ENCODE measurements at regions not wholly inside any gene's neighbourhood (a gene's known extent, or its start where the extent isn't known, plus 50 kb on each side); places are given as distances from the start of the nearest gene placed in this dataset.

DNA sequence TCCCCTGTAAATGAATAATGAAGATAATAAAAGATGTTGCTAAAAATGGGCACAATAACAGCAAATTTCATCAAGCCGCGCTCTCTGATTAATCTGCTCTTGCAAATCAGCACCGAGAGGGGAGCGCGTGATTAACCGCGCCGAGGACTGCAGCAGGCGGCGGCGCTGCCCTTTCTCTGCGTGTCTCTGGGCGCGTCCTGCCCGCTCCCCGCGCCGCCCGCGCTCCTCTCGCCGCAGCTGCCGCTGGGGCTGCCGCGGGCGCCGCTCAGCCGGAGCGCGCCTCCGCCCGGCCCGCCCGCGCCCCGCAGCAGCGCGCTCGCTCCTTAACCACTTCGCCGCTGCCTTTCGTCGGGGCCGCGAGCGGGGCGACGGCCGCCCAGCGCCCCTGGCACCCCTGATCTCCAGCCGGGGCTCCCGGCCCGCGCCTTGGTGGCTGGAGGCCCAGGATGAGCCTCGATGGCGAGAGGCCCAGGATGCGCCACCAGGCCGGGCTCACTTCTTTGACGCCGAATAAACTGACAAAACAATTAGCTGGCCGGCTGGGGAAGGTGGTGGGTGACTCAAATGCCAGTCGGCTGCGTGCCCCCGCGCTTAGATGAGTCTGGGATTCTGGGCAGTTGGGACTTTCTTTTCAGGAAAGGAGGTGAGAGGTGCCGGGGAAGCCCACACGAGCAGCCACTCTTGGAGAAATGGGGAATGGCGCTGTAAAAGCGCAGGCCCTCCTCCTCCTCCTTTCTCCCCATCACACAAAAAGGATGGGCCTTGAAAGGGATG, 221.4 kb upstream of the PKN2 start:
- H3K4me1 ChIP-seq (ENCODE audit: insufficient read depth, low read length): no peaks in the 10 kb centered on the region
- Mint-ChIP-seq H3K27me3 (peaks cover 52% of the 10 kb centered on the region), H3K27ac (no peak overlapping the region), H3K4me3 (no peak overlapping the region), H3K36me3 (ENCODE audit: low read depth) (no peaks in the 10 kb centered on the region), H3K9me3 (no peaks in the 10 kb centered on the region), H3K4me1 (ENCODE audit: low read depth) (no peaks in the 10 kb centered on the region)
- TF ChIP-seq, protein P1, sequence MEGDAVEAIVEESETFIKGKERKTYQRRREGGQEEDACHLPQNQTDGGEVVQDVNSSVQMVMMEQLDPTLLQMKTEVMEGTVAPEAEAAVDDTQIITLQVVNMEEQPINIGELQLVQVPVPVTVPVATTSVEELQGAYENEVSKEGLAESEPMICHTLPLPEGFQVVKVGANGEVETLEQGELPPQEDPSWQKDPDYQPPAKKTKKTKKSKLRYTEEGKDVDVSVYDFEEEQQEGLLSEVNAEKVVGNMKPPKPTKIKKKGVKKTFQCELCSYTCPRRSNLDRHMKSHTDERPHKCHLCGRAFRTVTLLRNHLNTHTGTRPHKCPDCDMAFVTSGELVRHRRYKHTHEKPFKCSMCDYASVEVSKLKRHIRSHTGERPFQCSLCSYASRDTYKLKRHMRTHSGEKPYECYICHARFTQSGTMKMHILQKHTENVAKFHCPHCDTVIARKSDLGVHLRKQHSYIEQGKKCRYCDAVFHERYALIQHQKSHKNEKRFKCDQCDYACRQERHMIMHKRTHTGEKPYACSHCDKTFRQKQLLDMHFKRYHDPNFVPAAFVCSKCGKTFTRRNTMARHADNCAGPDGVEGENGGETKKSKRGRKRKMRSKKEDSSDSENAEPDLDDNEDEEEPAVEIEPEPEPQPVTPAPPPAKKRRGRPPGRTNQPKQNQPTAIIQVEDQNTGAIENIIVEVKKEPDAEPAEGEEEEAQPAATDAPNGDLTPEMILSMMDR (IDR thresholded peaks at IDR 0.05): no peak
- intact Hi-C loops (cut with DNase I, micrococcal nuclease): no loop called here
- H3K4me3 ChIP-seq (ENCODE audit: low read length): no peak overlapping the region
- H3K27ac ChIP-seq (ENCODE audit: low read depth in 1 of 2, low read length in 2 of 2): no peak overlapping the region
- POLR2A ChIA-PET: no interaction called here
- no peaks in the 10 kb centered on the region for H3K36me3 ChIP-seq (ENCODE audit: insufficient read depth, low read length)
- ATAC-seq (ENCODE audit: poor library complexity) (no peak), DNase-seq (no peak)
- H3K9me3 ChIP-seq (ENCODE audit: control insufficient read depth in 1 of 2, insufficient read depth in 1 of 2, low read length in 2 of 2): peaks cover 0 to 13% of the 10 kb centered on the region in 2 experiments
- CTCF ChIA-PET: no interaction called here
- peaks cover 8 to 13% of the 10 kb centered on the region in 2 experiments for H3K27me3 ChIP-seq (ENCODE audit: control insufficient read depth in 1 of 2, insufficient read depth in 2 of 2, low read length in 2 of 2)

DNA sequence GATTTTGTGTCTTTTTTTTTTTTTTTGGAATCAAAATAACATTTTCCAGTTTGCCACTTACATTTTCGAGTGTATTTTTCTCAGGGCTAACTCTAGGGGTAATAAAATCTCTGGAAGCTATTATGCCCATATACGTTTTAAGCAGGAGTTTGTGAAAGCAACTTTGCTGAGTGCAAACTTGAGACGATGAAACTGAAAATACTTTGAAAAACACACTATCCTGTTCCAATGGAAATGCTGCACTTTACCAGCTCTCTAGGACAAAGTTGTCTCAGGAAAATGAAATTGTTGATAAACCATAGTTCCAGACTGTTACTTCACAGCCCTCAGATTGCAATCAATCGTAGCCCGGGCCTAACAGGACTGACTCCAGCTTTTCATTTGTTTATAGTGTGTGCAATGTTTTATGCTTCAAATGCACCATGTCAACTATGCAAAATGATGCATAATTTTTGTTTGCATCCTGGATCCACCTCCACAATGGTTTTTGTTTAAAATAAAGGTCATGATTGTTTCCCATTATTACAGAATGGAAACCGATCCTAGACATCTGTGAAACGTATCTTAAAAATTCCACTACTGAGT, 220.6 kb upstream of the PKN2 start:
- no peaks in the 10 kb centered on the region for H3K36me3 ChIP-seq (ENCODE audit: insufficient read depth, low read length)
- no peak overlapping the region for H3K27ac ChIP-seq (ENCODE audit: low read depth in 1 of 2, low read length in 2 of 2)
- Mint-ChIP-seq H3K4me1 (ENCODE audit: low read depth) (no peaks in the 10 kb centered on the region), H3K4me3 (no peak overlapping the region), H3K9me3 (no peaks in the 10 kb centered on the region), H3K27ac (no peak overlapping the region), H3K36me3 (ENCODE audit: low read depth) (no peaks in the 10 kb centered on the region), H3K27me3 (peaks cover 52% of the 10 kb centered on the region)
- peaks cover 0 to 13% of the 10 kb centered on the region in 2 experiments for H3K9me3 ChIP-seq (ENCODE audit: control insufficient read depth in 1 of 2, insufficient read depth in 1 of 2, low read length in 2 of 2)
- ATAC-seq (ENCODE audit: poor library complexity): no peak
- intact Hi-C loops (cut with DNase I, micrococcal nuclease): no loop called here
- H3K27me3 ChIP-seq (ENCODE audit: control insufficient read depth in 1 of 2, insufficient read depth in 2 of 2, low read length in 2 of 2): peaks cover 8 to 13% of the 10 kb centered on the region in 2 experiments
- no peak overlapping the region for H3K4me3 ChIP-seq (ENCODE audit: low read length)
- TF ChIP-seq, protein P1 (IDR thresholded peaks at IDR 0.05): no peak
- ChIA-PET POLR2A (interaction anchor here (0.6 kb wide), 1 partner anchor 18 kb away, joined by 3 read pairs; no protein-coding TSS in a partner anchor), CTCF (no interaction called here)
- DNase-seq: no peak
- no peaks in the 10 kb centered on the region for H3K4me1 ChIP-seq (ENCODE audit: insufficient read depth, low read length)

DNA sequence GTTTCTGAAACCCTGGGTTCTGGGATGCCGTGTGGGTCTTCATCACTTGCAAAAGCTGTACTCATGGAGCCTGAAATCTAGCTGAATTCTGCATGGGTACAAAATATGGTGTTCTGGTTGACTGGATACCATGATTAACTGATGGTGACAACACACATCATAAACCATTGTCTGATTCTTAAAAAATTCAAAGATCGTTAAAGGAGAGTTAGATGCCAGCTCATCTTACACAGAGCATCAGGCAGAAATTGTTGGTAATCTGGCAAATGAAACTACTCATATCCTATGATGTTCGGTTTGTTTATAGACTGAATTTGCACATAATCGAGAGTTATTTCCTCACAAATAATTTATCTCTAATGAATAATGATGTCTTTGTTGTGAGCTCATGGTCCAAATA, 218.1 kb upstream of the PKN2 start:
- no peak for ATAC-seq (ENCODE audit: poor library complexity)
- Mint-ChIP-seq H3K27ac (no peak overlapping the region), H3K4me1 (ENCODE audit: low read depth) (no peaks in the 10 kb centered on the region), H3K4me3 (no peak overlapping the region), H3K27me3 (peaks cover 33% of the 10 kb centered on the region), H3K36me3 (ENCODE audit: low read depth) (no peaks in the 10 kb centered on the region), H3K9me3 (no peaks in the 10 kb centered on the region)
- Histone ChIP-seq H3K4me3 (ENCODE audit: low read length) (no peak overlapping the region), H3K27me3 (ENCODE audit: control insufficient read depth in 1 of 2, insufficient read depth in 2 of 2, low read length in 2 of 2) (peaks cover 4 to 8% of the 10 kb centered on the region in 2 experiments), H3K27ac (ENCODE audit: low read depth in 1 of 2, low read length in 2 of 2) (no peak overlapping the region), H3K4me1 (ENCODE audit: insufficient read depth, low read length) (no peaks in the 10 kb centered on the region), H3K9me3 (ENCODE audit: control insufficient read depth in 1 of 2, insufficient read depth in 1 of 2, low read length in 2 of 2) (peaks cover 0 to 13% of the 10 kb centered on the region in 2 experiments), H3K36me3 (ENCODE audit: insufficient read depth, low read length) (no peaks in the 10 kb centered on the region)
- no peak for DNase-seq
- TF ChIP-seq, protein P1 (IDR thresholded peaks at IDR 0.05): no peak
- intact Hi-C loops (cut with DNase I, micrococcal nuclease): no loop called here
- ChIA-PET CTCF (no interaction called here), POLR2A (no interaction called here)

Data from CD4-positive, alpha-beta T cell (primary cell).